CMK (cell line): ENCODE measurements at regions not wholly inside any gene's neighbourhood (a gene's known extent, or its start where the extent isn't known, plus 50 kb on each side); places are given as distances from the start of the nearest gene placed in this dataset.

Experiments
- DNase-seq: peaks from one replicate; pipeline ENCODE4 v3.0.0-alpha.2; 2010; ENCODE audit warnings: low read depth

DNA sequence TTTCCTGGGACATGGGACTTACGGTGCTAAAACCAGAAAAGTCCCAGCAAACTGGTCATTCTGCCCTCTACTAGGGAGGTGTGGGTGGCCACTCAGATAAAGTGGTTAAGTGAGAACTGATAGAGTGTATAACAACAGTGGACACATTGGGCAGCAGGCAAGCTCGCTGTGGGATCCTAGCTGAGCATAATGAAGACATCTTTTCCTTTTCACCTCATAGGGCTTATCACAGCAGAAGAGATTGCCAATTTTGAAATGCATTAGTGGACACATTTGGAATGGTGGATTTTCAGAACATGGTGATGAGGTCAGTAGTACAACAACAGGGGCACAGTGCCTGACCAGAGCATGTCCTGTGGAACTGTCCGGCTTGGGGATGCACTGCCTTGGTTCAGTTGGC, 477.1 kb upstream of the KIF2A start:
- DNase-seq: no peak

DNA sequence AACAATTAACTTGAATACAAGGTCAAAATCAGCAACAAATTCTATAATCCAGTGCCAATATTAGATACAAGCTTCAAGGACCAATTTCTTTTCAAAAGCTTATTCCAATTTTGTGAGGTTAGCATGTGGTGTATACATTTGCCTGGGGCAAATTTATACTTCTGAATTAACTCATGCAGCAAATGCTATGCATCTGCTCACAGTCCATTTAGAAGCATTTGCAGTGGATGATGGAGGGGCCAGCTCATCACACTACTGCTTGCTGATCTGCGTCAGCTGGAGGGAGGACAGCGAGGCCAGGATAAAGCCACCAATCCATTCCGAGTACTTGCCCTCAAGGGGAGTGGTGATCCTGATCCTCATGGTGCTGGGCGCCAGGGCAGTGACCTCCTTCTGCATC, 474.3 kb upstream of the KIF2A start:
- no peak for DNase-seq

DNA sequence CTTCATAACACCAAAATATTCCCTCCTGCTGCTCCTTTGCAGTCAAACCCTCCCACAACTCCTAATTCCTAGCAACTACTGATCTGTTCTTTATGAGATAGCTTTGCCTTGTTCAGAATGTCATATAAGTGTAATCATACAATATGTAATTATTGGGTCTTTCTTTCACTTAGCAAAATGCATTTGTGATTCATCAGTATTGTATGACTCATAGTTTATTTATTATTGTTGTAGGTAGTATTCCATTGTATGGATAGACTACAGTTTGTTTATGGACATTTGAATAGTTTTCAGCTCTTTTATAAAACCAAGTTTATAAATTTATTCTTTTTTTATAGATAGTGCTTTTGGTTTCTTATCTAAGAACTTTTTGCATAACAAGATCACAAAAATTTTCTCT, 468.2 kb upstream of the KIF2A start:
- DNase-seq: no peak

DNA sequence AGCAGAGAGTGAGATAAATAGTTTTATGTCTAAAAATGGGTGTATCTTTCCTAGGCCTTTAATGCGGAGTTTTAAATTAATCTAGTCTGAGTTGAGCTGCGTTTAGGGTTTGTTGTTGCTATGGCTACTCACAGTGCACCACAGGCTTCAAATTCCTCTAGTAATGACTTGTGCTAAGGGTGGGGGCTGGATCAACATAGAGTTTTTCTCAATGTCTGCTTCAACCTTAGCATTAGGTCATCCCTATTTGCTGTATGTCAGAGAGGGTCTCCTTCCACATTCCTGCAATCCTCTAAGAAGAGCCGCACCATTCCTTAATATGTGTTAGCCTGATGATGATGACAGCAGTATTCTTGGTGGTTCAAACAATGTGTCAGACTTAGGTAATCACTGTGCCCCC, 465.6 kb upstream of the KIF2A start:
- no peak for DNase-seq

DNA sequence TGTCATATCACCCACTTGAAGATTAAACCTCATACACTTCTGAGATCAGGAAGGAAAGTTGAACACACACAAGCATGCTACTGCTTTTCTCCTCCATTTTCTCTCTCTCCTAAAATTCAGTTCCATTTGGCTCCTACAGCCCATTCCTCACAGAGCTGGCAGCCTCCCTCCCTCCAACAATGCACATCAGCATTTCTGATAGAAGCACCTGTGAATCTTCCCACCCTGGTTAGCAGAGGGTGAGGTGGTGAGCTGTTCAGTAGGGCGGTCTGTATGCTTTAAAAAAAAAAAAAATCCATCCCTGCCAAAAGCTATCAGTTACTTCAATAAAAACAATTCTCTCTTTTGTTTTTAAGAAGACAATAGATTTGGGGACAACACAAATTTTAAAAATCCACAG, 463.2 kb upstream of the KIF2A start:
- DNase-seq: no peak

DNA sequence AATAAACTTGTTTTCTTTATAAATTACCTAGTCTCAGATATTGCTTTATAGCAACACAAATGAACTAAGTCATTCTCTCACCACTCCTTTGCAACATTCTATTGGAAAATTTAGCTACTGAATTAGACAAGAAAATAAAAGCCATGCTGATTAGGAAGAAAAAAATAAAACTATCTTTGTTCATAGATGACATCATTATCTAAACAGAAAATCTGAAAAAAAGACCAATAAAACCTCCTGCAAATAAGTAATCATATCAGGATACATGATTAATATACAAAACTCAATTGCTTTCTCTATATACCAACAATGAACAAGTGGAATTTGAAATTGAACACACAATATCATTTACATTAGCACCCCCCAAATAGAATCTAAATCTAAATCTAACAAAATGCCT, 455.3 kb upstream of the KIF2A start:
- no peak for DNase-seq

DNA sequence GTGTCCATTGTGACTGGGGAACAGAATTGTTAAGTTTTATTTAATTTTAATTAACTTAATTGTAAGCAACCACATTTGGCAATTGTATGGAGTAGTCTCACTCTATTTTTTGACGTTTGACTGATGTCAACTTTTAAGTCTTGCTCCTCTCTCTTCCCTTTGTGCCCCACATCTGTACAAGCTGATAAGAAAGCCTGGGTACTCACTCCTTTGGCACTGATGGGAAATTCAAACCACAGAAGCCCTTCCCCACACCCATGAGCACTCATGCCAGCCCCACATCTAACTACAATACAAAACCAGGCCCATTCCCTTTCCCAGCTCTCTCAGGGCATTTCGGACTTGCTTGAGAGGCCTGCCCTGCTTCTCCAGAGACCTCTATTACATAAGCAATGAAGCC, 451.5 kb upstream of the KIF2A start:
- DNase-seq: peak; percentile 25

DNA sequence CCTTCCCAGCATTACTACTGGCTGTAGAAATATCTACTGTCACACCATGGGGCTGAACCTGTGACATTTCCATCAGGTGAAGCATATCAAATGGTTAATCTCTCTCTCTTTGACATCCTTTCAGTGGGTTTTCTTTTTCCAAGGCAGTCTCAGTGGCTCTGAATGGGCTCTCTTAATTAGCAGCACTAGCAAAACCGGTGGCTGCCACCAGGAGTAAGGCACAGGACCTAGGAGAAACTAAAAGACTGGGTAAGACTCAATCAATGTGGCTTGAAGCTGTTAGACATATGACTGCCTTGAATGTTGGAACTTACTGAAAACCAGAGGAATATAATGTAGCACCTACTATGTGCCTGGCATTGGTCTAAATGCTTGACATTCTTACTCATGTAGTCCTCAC, 445.0 kb upstream of the KIF2A start:
- DNase-seq: no peak

DNA sequence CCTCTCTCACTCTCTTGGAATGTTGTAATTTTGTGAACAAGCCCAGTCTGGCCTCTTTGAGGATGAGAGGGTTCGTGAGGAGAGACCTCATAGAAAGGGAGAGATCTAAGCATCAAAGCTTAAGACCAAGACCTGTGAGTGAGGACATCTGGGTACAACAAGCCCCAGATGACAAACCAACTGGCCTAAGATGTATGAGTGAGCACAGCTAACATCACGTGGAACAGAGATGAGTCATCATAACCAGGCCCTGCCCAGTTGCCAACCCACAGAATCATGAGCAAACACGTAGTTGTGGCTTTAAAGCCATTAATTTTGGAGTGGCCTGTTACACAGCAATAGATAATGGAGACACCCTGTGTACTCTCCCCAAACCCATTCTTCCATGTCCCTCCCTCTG, 439.1 kb upstream of the KIF2A start:
- no peak for DNase-seq

DNA sequence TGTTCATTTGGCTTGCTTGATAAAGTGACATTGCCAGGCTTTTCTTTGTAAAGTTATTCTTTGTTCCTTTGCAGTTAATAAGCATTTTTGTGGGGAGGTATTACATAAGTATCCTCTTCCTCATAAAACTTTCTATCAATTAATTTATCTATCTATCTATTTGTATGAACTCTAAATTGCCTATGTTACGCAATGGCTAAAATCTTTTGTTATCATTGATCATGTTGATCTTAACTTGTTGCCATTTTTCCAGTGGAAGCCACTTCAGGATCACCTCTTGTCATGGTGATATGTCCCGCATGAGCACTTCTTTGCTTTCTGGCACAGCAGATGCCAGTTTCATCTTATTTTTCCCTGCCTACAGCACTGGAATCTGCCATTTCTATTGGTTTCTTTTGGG, 436.7 kb upstream of the KIF2A start:
- no peak for DNase-seq

DNA sequence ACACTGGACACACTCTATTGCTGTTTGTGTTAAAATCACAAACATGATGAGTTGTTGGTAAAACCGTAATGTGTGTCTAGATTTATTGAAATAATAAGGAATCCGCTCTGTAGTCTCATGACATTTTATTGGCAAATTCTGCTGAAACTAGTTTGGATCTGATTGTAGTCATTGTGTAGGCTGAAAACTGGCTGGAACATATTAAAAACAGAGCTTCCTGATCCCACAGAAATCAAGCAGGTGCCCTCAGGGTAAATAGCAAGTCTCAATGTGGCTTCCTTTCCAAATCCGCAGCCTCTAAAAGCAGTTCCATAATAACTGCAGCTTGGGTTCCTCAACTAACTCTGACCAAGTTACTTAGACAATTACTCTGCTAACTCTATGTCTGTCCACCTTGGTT, 427.5 kb upstream of the KIF2A start:
- DNase-seq: no peak

DNA sequence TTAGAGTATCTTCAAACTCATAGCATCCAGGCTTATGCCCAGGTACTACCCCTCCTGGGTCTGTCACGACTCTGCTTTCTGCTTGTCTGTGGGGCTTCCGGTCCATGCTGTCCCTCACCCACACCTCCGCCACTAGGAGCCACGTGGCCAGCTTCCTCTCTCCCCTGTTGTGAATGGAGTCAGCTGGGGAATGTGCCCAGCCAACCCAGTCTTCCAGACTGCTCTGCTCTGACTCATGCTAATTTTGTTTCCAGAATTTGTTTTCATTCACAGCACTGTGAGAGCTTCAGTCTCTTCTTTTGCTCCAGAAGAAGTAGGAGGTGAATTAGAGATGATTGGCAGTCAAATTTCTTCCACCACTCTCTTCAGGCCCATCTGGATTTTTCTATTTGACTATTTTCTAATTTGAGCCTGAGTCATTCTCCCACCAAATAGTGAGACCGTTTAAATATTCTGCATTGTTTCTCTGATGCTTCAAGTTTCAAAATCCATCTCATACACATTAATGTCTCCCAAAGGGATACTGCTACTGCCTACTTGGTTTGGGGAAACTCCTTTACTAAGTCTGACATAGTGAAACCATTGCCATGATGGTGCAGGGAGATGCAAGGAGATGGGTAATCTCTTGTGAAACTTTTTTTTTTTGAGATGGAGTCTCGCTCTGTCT, 424.1 kb upstream of the KIF2A start:
- no peak for DNase-seq

DNA sequence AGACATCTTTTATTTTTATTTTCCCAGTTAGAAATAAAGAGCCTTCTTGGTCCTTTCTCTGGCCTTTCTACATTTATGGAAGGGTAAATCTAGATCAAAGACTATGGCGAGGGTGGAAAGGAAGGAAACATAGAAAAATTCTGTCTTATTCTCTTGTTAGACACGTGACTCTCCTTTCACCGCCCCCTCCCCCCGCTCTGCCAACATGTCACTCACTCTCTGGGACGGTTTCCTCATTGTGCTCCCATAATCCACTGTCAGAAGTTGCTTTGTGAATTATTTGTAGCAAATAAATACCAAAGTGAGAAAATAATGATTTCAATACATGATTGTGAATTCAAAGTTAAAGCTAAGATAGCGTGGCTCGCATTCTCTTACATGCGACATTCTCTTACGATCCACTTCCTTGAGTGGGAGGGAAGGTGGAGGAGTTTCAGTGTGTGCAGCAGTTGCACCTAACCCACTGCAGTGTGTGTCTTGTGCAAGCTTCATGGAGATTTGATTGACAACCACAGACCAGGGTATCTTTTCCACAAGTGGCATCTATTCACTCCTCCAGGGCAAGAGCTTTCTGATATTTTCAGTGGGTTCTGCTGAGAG, 423.0 kb upstream of the KIF2A start:
- DNase-seq: no peak

DNA sequence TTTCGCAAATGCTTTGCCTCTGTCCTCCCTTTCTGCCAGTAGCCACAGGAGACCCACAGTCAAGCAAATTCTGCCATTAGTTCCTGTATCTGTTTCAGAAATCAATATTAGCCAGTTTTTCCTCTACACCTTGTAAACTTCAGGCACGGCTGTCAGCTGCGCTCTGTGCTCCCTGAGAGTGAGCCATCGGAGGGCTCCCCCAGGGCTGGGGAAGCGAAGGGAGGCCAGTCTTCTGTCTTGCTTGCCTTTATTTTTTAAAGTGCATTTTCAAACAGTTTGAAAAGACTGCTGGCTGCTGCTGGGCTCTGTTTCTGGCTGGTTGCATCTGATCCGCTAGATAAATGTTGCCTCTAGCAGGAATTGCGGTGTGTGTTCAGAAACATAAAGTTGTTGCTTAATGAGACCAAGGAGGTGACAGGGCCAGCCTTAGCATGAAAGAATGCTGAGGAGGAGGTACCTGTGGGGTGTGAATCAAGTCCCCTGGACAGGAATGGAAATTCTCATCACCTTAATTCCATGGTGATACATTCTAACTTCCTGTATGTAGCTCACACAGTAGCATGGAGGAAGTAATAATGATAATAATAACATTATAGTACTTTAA, 421.7 kb upstream of the KIF2A start:
- no peak for DNase-seq

DNA sequence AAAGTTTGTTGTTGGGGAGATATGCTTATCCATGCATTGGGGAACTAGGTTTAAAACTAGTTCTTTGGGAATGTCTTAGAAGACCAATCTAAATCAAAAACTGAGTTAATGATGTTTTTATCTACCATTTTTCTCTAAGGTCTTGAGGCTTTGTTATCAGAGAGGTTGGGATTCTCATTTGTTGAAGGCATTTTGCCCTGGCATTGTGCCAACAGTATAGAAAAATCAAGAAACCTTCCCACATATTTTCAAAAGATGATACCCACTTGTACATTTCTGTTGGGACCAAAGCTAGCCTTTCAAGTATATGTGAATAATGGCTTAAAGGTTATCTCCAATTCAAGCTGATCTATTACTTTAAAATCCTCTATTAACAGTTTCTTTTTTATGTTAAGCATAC, 419.8 kb upstream of the KIF2A start:
- no peak for DNase-seq

DNA sequence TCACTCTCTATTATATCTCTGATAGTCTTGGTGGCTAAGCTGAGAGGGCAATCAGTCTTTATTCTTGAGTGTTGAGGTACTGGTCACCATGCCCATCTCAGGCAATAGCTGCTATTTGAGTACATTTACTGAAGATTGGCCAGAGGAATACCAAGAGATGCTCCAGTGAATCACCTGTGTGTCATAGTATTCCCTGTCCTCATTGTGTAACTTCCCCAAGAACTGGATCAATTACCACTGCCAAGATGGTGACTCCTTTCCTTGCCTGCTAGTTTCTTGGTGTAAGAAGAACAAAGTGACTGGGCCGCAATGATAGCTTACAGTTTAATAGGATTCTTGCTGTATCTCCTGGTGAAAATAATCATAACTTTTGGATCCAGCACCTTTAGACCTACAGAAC, 418.7 kb upstream of the KIF2A start:
- DNase-seq: no peak

DNA sequence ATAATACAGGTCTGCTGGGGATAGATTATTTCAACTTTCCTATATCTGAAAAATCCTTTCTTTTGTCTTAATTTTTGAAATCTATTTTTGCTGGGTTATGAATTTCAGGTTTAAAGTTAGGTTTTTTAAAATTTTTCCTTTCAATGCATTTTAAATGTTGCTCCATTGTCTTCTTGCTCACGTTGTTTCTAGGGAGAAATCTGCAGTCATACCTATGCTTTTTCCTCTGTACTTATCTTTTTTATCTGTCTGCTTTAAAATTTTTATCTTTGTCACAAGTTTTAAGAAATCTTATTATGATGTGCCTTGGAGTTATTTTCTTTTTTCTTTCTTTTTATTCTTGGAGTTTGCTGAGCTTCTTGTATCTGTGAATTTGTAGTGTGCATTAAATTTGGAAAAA, 412.0 kb upstream of the KIF2A start:
- DNase-seq: no peak

DNA sequence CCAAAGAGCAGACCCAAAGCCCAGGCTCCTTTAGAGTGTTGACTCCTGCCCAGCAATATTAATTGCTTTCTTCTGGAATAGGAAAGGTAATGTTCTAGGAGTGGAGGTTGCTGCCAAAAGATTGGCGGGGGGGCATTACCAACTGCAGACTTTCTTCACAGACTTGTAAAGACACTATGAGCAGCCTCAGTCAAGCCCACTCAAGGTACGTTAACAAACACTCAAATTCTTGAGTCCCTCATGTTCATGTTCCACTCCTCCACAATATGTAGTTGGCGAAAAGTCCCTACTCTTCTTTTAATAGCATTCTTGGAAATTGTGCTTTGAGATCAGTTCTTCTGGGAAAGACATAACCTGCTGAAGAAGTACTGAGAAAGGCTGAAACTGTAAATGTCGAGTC, 409.2 kb upstream of the KIF2A start:
- no peak for DNase-seq

DNA sequence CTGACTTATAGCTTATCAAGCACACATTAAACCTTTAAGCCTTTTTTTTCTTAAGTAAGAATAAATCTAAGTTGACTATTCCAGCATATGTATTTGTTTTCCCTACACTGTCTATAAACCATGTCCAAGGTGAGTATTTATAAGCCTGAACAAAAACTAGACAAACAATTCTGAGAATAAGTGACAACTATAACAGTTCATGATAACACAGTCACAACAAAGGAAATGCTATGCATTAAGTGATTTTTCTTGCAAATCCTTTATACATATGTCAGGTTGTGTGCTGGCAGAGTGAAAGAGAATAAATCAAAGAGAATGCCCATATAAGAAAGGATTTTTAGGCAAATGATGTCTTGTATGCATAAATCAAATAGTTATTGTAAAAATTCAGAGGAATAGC, 408.8 kb upstream of the KIF2A start:
- DNase-seq: no peak

DNA sequence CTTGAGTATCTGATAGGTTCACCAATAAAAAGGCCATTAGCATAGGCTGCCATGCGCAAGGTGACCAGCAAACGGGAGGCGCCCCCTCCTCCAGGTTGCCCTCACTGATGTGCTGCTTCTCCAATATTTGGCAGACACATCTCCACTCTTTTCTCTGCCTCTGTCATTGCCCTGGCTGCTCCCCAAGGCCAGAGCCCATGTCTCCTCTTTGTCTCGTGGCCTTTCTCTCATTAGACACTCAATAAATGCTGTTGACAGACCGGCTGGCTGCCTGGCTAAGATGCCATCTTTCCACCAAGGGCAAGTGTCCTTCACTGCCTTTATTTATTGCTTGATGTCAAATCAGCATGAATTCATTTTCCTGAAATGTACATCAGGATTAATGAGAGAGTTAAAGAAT, 404.0 kb upstream of the KIF2A start:
- no peak for DNase-seq

DNA sequence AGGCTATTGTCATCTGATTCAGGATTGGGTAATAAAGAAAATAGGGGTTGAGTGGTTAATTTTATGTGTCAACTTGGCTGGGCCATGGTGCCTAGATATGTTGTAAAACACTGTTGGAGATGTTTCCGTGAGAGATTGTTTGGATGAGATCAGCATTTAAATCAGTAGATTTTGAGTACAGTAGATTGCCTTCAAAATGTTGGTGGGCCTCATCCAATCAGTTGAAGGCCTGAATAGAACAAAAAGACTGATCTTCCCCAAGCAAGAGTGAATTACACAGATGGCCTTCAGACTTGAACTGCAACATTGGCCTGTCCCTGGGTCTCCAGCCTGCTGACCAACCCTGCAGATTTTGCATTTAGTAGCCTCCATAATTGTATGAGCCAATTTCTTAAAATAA, 401.3 kb upstream of the KIF2A start:
- DNase-seq: no peak

DNA sequence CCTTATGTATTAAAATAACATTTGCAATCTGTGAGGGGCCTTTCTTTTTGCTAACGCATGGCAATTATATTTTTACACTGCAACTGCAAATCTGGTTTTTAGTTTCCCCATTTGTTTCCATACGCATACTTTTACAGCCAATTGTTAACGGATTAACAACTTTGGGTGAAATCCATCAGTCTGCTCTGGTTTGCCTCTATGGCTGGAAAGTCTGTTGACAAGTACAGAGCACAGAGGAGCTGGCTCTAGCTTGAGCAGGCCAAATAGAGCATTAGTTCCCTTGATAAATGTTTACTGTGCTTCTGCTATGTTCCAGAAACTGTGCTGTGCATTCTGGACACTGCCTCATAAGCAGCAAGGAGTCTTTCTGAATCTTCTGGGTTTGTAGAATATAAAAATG, 400.4 kb upstream of the KIF2A start:
- DNase-seq: no peak

DNA sequence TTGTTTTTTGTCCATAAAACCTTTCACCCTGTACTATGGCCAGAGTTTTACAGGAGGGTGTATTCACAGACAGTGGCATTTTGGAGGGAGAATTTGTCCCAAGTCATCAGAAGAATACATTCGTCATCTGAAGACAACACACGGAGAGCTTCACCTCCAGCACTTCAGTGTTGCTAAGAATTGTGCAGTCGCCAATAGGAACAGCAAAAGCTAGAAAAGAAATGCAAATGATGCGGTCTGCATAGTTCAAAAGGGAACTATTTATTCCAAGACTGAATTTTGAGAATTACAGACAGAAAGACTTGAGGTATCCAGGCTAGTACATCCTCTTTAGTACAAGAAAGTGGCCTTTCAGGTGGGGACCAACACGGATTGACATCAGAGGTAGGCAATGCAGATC, 399.2 kb upstream of the KIF2A start:
- DNase-seq: no peak

DNA sequence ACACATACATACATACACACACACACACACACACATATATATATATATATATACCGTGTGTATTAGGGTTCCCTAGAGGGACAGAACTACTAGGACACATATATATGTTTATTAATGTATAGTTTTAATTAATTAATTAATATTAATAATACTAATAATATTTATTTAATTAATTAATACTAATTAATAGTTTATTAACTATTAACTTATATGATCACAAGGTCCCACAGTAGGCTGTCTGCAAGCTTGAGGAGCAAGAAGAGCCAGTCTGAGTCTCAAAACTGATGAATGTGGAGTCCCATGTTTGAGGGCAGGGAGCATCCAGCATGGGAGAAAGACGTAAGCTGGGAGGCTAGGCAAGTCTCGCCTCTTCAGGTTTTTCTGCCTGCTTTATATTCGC, 398.0 kb upstream of the KIF2A start:
- no peak for DNase-seq
